CD4-positive, alpha-beta T cell (primary cell): ENCODE measurements at regions not wholly inside any gene's neighbourhood (a gene's known extent, or its start where the extent isn't known, plus 50 kb on each side); places are given as distances from the start of the nearest gene placed in this dataset.

ENCODE experiments used
- ATAC-seq: fragments of 200-7000 bp; cut with Tn5 transposase; one replicate; pipeline ENCODE4 v1.10.0; 2022; ENCODE audit warnings: mild to moderate bottlenecking; ENCODE audit not compliant: poor library complexity
- CTCF ChIA-PET: fragments of 350-600 bp; sonication (Branson Sonifier 250); formaldehyde crosslinking; loops from one replicate; lab custom pipeline; 2021; ENCODE audit warnings: antibody characterized with exemption, inconsistent platforms; lab: Charles Lee
- POLR2A ChIA-PET: fragments of 350-600 bp; sonication (Branson Sonifier 250); formaldehyde crosslinking; loops from one replicate; lab custom pipeline; 2021; ENCODE audit warnings: antibody characterized with exemption, inconsistent platforms; lab: Charles Lee
- DNase-seq, 14 experiments: peaks; one replicate each; pipeline ENCODE4 v3.0.0-alpha.2; 2013 to 2020; ENCODE audit warnings: mixed read lengths in 2 of 14
- H3K27ac ChIP-seq, 2 donors: one replicate each; pipeline versions ENCODE4 v1.5.1 to v1.7.0; 2013; ENCODE audit warnings: low read length in 2 of 2, low read depth in 1 of 2, mild to moderate bottlenecking in 1 of 2
- H3K27me3 ChIP-seq, 2 experiments: 1 replicate in 1 of 2; 2 replicates in 1 of 2; pipeline versions ENCODE4 v1.6.1 to v1.7.0; 2013; ENCODE audit warnings: low read length in 2 of 2, control low read depth in 1 of 2, mild to moderate bottlenecking in 1 of 2, moderate library complexity in 1 of 2; ENCODE audit not compliant: insufficient read depth in 2 of 2, control insufficient read depth in 1 of 2
- H3K36me3 ChIP-seq: one replicate; pipeline ENCODE4 v1.6.1; 2013; ENCODE audit warnings: low read length, control low read depth; ENCODE audit not compliant: insufficient read depth
- H3K4me1 ChIP-seq: one replicate; pipeline ENCODE4 v1.6.1; 2013; ENCODE audit warnings: low read length, control low read depth; ENCODE audit not compliant: insufficient read depth
- H3K4me3 ChIP-seq: one replicate; pipeline ENCODE4 v1.5.1; 2013; ENCODE audit warnings: mild to moderate bottlenecking, low read length, moderate library complexity
- H3K9me3 ChIP-seq, 2 experiments: 1 replicate in 1 of 2; 2 replicates in 1 of 2; pipeline versions ENCODE4 v1.6.1 to v1.7.0; 2013; ENCODE audit warnings: low read length in 2 of 2, mild to moderate bottlenecking in 2 of 2, control low read depth in 1 of 2, moderate library complexity in 1 of 2; ENCODE audit not compliant: control insufficient read depth in 1 of 2, insufficient read depth in 1 of 2
- H3K27ac Mint-ChIP-seq: one replicate; pipeline ENCODE4 v1.8.0; 2020; ENCODE audit warnings: mixed read lengths
- H3K27me3 Mint-ChIP-seq: one replicate; pipeline ENCODE4 v1.8.0; 2021; ENCODE audit warnings: mixed read lengths
- H3K36me3 Mint-ChIP-seq: one replicate; pipeline ENCODE4 v1.8.0; 2021; ENCODE audit warnings: low read depth, mixed read lengths
- H3K4me1 Mint-ChIP-seq: one replicate; pipeline ENCODE4 v1.8.0; 2021; ENCODE audit warnings: low read depth, mixed read lengths
- H3K4me3 Mint-ChIP-seq: one replicate; pipeline ENCODE4 v1.8.0; 2020; ENCODE audit warnings: mild to moderate bottlenecking, mixed read lengths
- H3K9me3 Mint-ChIP-seq: one replicate; pipeline ENCODE4 v1.8.0; 2020; ENCODE audit warnings: mixed read lengths
- CTCF ChIP-seq: fragments of 200-600 bp; IDR thresholded peaks from one replicate; pipeline ENCODE4 v1.8.0; 2022; ENCODE audit warnings: antibody characterized with exemption, mild to moderate bottlenecking
- intact Hi-C, 2 experiments: fragments of 100-400 bp; cut with DNase I in 1 of 2; cut with micrococcal nuclease in 1 of 2; formaldehyde crosslinking; loops; one replicate each; pipeline versions ENCODE4 v1.15.1 to v1.9.0; 2023 to 2025; cut with DNase I, micrococcal nuclease

- Mint-ChIP-seq H3K9me3 (no peaks in the 10 kb centered on the region), H3K36me3 (no peaks in the 10 kb centered on the region)
- peak in 2 of 14 experiments; percentile 8 to 26 for DNase-seq
Measured at GRCh38 chr13:27730191-27730590, 62.1 kb upstream of the GSX1 start.

More at GRCh38 chr13:27730191-27730590, 62.1 kb upstream of the GSX1 start:
- ATAC-seq, result no peak
- POLR2A ChIA-PET, result no interaction called here
- Histone ChIP-seq H3K27me3 (no peaks in the 10 kb centered on the region), H3K36me3 (no peaks in the 10 kb centered on the region), H3K4me1 (peaks cover 10% of the 10 kb centered on the region), H3K4me3 (no peak overlapping the region), H3K27ac (no peak overlapping the region), H3K9me3 (no peaks in the 10 kb centered on the region)
- intact Hi-C loops, result no loop called here
- H3K4me1 Mint-ChIP-seq, result peaks cover 27% of the 10 kb centered on the region
- H3K27me3 Mint-ChIP-seq, result no peaks in the 10 kb centered on the region
- peak overlapping the region; percentile 70 for H3K27ac Mint-ChIP-seq
- no peak for TF ChIP-seq CTCF
- CTCF ChIA-PET, result no interaction called here
- H3K4me3 Mint-ChIP-seq, result peak overlapping the region; percentile 72
